Effector memory CD4-positive, alpha-beta T cell (primary cell): ENCODE measurements at regions not wholly inside any gene's neighbourhood (a gene's known extent, or its start where the extent isn't known, plus 50 kb on each side); places are given as distances from the start of the nearest gene placed in this dataset.

ENCODE experiments used
- DNase-seq, 3 donors: peaks; one replicate each; pipeline ENCODE4 v3.0.0-alpha.2; 2020
- H3K27ac ChIP-seq: 2 replicates; pipeline ENCODE4 v1.7.0; 2013; ENCODE audit warnings: mild to moderate bottlenecking, low read length, moderate library complexity; ENCODE audit not compliant: insufficient read depth, poor library complexity, severe bottlenecking
- H3K27me3 ChIP-seq: replicated peaks from 2 replicates; pipeline ENCODE4 v1.7.0; 2013; ENCODE audit warnings: mild to moderate bottlenecking, low read length; ENCODE audit not compliant: insufficient read depth, control insufficient read depth, poor library complexity, severe bottlenecking
- H3K36me3 ChIP-seq: 2 replicates; pipeline ENCODE4 v1.7.0; 2013; ENCODE audit warnings: mild to moderate bottlenecking, low read length, moderate library complexity; ENCODE audit not compliant: control insufficient read depth, insufficient read depth
- H3K4me1 ChIP-seq: 2 replicates; pipeline ENCODE4 v1.7.0; 2013; ENCODE audit warnings: low read length, mild to moderate bottlenecking; ENCODE audit not compliant: control insufficient read depth, insufficient read depth, poor library complexity, severe bottlenecking
- H3K4me3 ChIP-seq: 2 replicates; pipeline ENCODE4 v1.7.0; 2013; ENCODE audit warnings: low read length, low read depth, mild to moderate bottlenecking; ENCODE audit not compliant: insufficient read depth, poor library complexity, severe bottlenecking
- H3K9me3 ChIP-seq: 2 replicates; pipeline ENCODE4 v1.7.0; 2013; ENCODE audit warnings: mild to moderate bottlenecking, low read length, moderate library complexity; ENCODE audit not compliant: control insufficient read depth

- DNase-seq = no peak
- Histone ChIP-seq H3K4me1 (no peaks in the 10 kb centered on the region), H3K27ac (no peak overlapping the region), H3K4me3 (no peak overlapping the region), H3K27me3 (no peaks in the 10 kb centered on the region), H3K9me3 (no peaks in the 10 kb centered on the region), H3K36me3 (no peaks in the 10 kb centered on the region)
These were observed 172.1 kb downstream of the BMP7 start for GRCh38 chr20:57094252-57094891.

- no peaks in the 10 kb centered on the region for H3K36me3 ChIP-seq
- H3K27me3 ChIP-seq = no peaks in the 10 kb centered on the region
- no peak overlapping the region for H3K4me3 ChIP-seq
- H3K9me3 ChIP-seq = no peaks in the 10 kb centered on the region
- no peaks in the 10 kb centered on the region for H3K4me1 ChIP-seq
- no peak overlapping the region for H3K27ac ChIP-seq
- no peak for DNase-seq
These were observed 171.4 kb downstream of the BMP7 start for GRCh38 chr20:57094991-57095390.

GRCh38 chr20:57095426-57095825 is 171.0 kb downstream of the BMP7 start:
- Histone ChIP-seq H3K27me3 (no peaks in the 10 kb centered on the region), H3K4me1 (no peaks in the 10 kb centered on the region), H3K9me3 (no peaks in the 10 kb centered on the region), H3K27ac (no peak overlapping the region), H3K4me3 (no peak overlapping the region), H3K36me3 (no peaks in the 10 kb centered on the region)
- no peak for DNase-seq

GRCh38 chr20:57097245-57097915 is 169.1 kb downstream of the BMP7 start:
- no peaks in the 10 kb centered on the region for H3K4me1 ChIP-seq
- no peaks in the 10 kb centered on the region for H3K36me3 ChIP-seq
- DNase-seq = no peak
- no peak overlapping the region for H3K4me3 ChIP-seq
- no peaks in the 10 kb centered on the region for H3K27me3 ChIP-seq
- no peaks in the 10 kb centered on the region for H3K9me3 ChIP-seq
- H3K27ac ChIP-seq = no peak overlapping the region

- no peaks in the 10 kb centered on the region for H3K36me3 ChIP-seq
These were observed 164.3 kb downstream of the BMP7 start for GRCh38 chr20:57102160-57102559.

GRCh38 chr20:57102566-57102965 is 163.9 kb downstream of the BMP7 start:
- Histone ChIP-seq H3K4me3 (no peak overlapping the region), H3K27me3 (no peaks in the 10 kb centered on the region), H3K36me3 (no peaks in the 10 kb centered on the region), H3K4me1 (no peaks in the 10 kb centered on the region), H3K9me3 (no peaks in the 10 kb centered on the region), H3K27ac (no peak overlapping the region)
- DNase-seq = no peak

More at GRCh38 chr20:57102160-57102559, 164.3 kb downstream of the BMP7 start:
- H3K27me3 ChIP-seq = no peaks in the 10 kb centered on the region
- H3K4me1 ChIP-seq = no peaks in the 10 kb centered on the region
- H3K27ac ChIP-seq = no peak overlapping the region
- no peak overlapping the region for H3K4me3 ChIP-seq
- no peaks in the 10 kb centered on the region for H3K9me3 ChIP-seq
- DNase-seq = no peak

GRCh38 chr20:57103146-57103800 is 163.2 kb downstream of the BMP7 start:
- Histone ChIP-seq H3K4me1 (no peaks in the 10 kb centered on the region), H3K27ac (no peak overlapping the region), H3K9me3 (no peaks in the 10 kb centered on the region), H3K4me3 (no peak overlapping the region), H3K27me3 (no peaks in the 10 kb centered on the region), H3K36me3 (no peaks in the 10 kb centered on the region)
- DNase-seq = no peak

- Histone ChIP-seq H3K4me3 (no peak overlapping the region), H3K27me3 (no peaks in the 10 kb centered on the region), H3K9me3 (no peaks in the 10 kb centered on the region), H3K4me1 (no peaks in the 10 kb centered on the region), H3K27ac (no peak overlapping the region), H3K36me3 (no peaks in the 10 kb centered on the region)
- no peak for DNase-seq
These were observed 162.3 kb downstream of the BMP7 start for GRCh38 chr20:57104113-57104512.

GRCh38 chr20:57104651-57105204 is 161.7 kb downstream of the BMP7 start:
- Histone ChIP-seq H3K27me3 (no peaks in the 10 kb centered on the region), H3K4me3 (no peak overlapping the region), H3K27ac (no peak overlapping the region), H3K36me3 (no peaks in the 10 kb centered on the region), H3K4me1 (no peaks in the 10 kb centered on the region), H3K9me3 (no peaks in the 10 kb centered on the region)
- no peak for DNase-seq
